ENCODE measurements at regions not wholly inside any gene's neighbourhood (a gene's known extent, or its start where the extent isn't known, plus 50 kb on each side); places are given as distances from the start of the nearest gene placed in this dataset.

DNA sequence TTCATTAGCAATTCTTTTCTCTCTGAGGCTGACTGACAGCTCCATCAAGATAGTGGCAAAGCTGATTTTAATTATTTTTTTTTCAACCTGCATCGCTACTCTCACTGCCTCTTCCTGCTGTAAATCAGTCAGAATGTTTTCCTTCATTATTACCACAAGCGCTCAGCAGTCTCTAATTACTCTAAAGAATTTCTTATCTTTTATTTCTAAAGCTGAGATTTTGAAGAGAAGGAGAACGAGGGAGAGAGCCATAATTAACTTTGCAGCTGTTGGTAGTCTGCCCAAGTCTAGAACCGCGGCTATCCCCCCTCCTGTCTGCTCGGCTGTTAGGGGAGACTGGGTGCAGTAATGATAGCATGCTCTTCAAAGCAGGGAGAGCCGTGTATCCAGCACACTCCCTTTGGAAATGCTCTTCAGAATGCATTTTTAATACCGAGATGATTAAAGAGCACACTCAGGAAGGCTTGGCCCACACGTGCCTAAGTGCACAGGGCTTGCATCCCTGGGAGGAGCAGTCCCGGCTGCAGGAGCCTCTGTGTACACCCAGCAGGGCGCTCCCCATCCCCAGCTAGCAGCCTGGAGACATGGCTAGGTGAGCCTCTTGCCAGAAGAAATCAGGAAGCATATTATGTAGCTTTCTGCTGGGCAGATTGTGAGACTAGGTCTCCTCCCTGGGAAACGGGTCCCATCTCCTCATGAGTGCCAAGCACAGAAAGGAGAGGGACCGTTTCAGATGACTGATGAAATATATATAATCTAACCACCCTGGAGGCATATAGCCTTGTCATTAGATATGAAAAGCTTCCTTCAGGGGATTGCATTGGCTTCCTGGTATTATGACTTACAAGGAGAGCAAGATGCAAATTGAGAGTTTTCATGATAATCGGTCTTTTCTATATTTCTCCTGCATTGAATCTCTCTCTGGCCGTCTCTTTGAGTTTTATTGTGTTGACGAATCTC lies 555.2 kb downstream of the CMPK2 start:
- DNase-seq (ENCODE audit: low read depth in 2 of 2), result no peak
- TF ChIP-seq, protein P1, sequence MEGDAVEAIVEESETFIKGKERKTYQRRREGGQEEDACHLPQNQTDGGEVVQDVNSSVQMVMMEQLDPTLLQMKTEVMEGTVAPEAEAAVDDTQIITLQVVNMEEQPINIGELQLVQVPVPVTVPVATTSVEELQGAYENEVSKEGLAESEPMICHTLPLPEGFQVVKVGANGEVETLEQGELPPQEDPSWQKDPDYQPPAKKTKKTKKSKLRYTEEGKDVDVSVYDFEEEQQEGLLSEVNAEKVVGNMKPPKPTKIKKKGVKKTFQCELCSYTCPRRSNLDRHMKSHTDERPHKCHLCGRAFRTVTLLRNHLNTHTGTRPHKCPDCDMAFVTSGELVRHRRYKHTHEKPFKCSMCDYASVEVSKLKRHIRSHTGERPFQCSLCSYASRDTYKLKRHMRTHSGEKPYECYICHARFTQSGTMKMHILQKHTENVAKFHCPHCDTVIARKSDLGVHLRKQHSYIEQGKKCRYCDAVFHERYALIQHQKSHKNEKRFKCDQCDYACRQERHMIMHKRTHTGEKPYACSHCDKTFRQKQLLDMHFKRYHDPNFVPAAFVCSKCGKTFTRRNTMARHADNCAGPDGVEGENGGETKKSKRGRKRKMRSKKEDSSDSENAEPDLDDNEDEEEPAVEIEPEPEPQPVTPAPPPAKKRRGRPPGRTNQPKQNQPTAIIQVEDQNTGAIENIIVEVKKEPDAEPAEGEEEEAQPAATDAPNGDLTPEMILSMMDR (IDR thresholded peaks at IDR 0.05; ENCODE audit: low read depth, low read length), result no peak
- no peak overlapping the region for H3K4me3 ChIP-seq (replicated peaks in 1 of 2; ENCODE audit: low read depth in 2 of 2, low read length in 2 of 2)

DNA sequence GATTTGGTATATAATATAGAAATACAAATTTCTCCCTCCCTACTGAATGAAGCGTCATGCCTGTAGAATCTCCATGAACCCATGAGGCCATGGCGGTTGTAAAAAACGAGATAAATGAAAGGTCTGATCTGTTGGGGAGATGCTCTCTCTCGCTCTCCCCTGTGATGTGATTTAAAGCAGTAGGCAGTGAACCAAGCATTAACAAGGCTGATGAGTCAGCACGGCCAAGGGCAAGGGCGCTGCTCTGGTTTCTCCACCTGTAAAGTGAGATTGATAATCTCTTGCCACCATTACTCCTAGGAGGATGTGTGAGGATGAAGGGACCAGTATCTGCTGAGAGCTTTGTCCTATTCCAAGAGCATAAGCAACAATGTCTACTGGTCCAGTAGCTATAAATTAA lies 553.3 kb downstream of the CMPK2 start:
- H3K4me3 ChIP-seq (replicated peaks in 1 of 2; ENCODE audit: low read depth in 2 of 2, low read length in 2 of 2), result no peak overlapping the region
- TF ChIP-seq, protein P1 (IDR thresholded peaks at IDR 0.05; ENCODE audit: low read depth, low read length), result no peak
- DNase-seq (ENCODE audit: low read depth in 2 of 2), result no peak

DNA sequence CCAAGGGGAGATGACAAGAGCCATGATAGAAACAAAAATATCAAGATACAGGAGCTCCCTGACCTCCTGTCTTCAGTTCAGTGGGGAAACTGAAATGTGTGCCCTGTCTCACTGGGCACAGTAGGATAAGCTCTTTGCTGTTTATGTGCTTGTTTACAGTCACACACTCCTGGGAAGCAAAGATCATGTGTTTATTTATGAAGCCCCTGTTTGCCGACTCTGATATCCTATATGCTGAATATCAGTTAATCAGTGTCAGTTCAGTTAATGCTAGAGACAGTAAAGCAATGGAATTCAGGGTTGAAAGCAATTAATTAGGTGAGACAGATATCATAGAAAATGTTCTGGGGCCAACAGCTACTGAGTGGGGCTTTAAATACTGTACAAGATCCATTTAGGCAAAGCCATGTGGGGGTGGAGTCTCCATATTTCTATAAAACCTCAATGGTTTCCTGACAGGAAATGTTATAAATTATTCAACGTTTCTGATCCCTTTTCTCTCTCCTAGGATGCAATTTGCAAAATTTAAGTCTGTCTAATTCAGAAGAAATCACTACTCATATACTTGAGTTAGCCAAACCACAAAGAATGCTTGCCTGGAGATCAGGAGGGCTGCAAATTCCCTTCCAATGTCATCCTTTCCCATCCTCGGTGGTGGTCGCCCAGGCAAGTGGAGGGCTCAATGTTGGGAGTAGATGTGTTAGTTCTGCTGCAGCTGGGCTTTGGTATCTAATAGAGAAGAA lies 551.3 kb downstream of the CMPK2 start:
- TF ChIP-seq, protein P1 (IDR thresholded peaks at IDR 0.05; ENCODE audit: low read depth, low read length), result no peak
- DNase-seq (ENCODE audit: low read depth in 2 of 2), result no peak

DNA sequence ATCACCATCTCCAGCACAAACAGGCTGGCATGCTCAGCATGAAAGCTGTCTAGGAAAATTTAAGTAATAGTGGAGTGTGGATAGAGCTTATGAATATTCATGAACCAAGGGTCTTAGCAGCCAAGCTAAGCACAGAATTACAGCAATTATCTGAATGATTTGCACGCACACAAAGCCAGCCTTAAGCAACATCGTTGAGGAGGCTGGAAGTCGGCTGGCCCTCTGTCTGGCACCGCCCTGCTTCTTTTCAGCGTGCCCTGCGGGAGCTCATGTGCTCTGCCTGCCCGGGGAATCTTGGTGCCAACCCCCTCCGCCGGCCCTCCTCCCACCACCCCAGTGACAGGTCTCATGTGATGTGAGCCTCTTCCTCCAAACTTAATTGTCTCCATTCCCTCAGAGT lies 540.1 kb downstream of the CMPK2 start:
- TF ChIP-seq, protein P1 (IDR thresholded peaks at IDR 0.05; ENCODE audit: low read depth, low read length), result no peak
- H3K4me3 ChIP-seq (replicated peaks in 1 of 2; ENCODE audit: low read depth in 2 of 2, low read length in 2 of 2), result no peak overlapping the region
- no peak for DNase-seq (ENCODE audit: low read depth in 2 of 2)

More for the DNA sequence above, 551.3 kb downstream of the CMPK2 start:
- no peak overlapping the region for H3K4me3 ChIP-seq (replicated peaks in 1 of 2; ENCODE audit: low read depth in 2 of 2, low read length in 2 of 2)

DNA sequence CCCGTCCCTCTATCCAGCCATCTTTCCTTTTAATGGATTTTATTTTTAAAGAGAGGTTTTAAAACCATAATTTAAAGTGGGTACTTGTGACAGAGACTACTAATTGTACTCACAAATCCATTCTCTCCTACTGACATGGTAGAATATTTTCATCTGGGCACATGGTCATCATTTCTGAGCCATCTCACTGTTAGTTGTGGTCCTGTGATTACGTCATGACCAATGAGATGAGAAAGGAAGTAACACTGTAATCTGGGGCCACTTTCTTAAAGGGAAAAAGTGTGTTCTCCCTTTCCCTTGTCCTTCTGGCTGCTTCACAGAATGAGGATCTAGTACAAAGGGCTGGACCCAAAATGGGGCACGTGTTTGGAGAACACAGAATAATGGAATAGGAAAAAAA lies 538.7 kb downstream of the CMPK2 start:
- H3K4me3 ChIP-seq (replicated peaks in 1 of 2; ENCODE audit: low read depth in 2 of 2, low read length in 2 of 2), result no peak overlapping the region
- TF ChIP-seq, protein P1 (IDR thresholded peaks at IDR 0.05; ENCODE audit: low read depth, low read length), result no peak
- no peak for DNase-seq (ENCODE audit: low read depth in 2 of 2)

DNA sequence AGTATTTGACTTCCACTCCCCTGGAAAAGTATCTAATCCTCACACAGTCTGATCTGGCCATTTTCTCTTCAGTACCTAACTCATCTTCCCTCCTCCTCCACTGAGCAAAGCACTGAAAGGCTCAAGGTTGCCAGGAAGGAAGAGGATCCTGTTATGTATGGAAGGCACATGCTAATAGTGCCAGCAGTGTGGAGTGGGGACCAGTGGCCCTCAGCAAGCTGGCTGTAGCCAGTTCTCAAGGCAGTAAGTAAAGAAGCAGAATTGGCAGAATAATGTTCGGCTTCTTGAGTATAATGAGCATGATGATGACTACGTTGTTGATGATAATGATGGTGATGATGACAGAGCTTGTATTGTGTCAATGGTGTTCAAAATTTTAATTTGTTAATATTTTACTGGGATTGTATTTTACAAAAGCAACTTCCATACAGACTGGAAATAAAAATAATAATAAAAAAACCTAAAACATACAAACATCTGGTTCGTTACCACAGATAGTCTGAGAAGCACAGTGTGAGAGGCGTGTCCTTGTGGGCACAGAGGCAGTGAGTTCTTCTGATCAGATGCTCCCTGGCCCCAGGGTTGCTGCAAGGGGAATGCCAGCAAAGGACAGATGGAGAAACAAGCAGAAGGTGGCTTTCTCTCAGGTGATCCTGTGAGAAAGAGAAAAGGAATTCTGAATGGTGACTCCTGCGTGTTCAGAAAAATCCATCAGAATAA lies 528.8 kb downstream of the CMPK2 start:
- no peak overlapping the region for H3K4me3 ChIP-seq (replicated peaks in 1 of 2; ENCODE audit: low read depth in 2 of 2, low read length in 2 of 2)
- DNase-seq (ENCODE audit: low read depth in 2 of 2), result no peak
- TF ChIP-seq, protein P1 (IDR thresholded peaks at IDR 0.05; ENCODE audit: low read depth, low read length), result no peak

Data from cardiac fibroblast (primary cell).